H1 (cell line): ENCODE measurements at regions not wholly inside any gene's neighbourhood (a gene's known extent, or its start where the extent isn't known, plus 50 kb on each side); places are given as distances from the start of the nearest gene placed in this dataset.

Experiments
- ATF3 ChIP-seq: IDR thresholded peaks from 2 replicates; pipeline ENCODE4 v1.6.1; 2011; ENCODE audit warnings: low read depth, mild to moderate bottlenecking, low read length; ENCODE audit not compliant: insufficient read depth
- BRCA1 ChIP-seq: IDR thresholded peaks from 2 replicates; pipeline ENCODE4 v1.6.1; 2012; ENCODE audit warnings: low read depth, low read length, improper control_type of control experiment
- CBX8 ChIP-seq: fragments of 300-800, 300-1000 bp; sonication (generic); IDR thresholded peaks from 2 replicates; pipeline ENCODE4 v1.7.1; 2016; ENCODE audit warnings: low read depth, low read length, borderline replicate concordance
- CEBPB ChIP-seq: IDR thresholded peaks from 2 replicates; pipeline ENCODE4 v1.6.1; 2012; ENCODE audit warnings: low read depth, low read length
- CHD2 ChIP-seq: IDR thresholded peaks from 2 replicates; pipeline ENCODE4 v1.6.1; 2012; ENCODE audit warnings: low read length, improper control_type of control experiment
- CTCF ChIP-seq, 3 experiments: IDR thresholded peaks; 1 replicate in 2 of 3; 2 replicates in 1 of 3; pipeline versions ENCODE4 v1.5.1 to v1.6.1; 2011; ENCODE audit warnings: low read length in 3 of 3, mild to moderate bottlenecking in 3 of 3, inconsistent platforms in 2 of 3, low read depth in 1 of 3, moderate library complexity in 1 of 3; ENCODE audit not compliant: insufficient read depth in 1 of 3; ENCODE audit errors: control extremely low read depth in 1 of 3
- JUND ChIP-seq: IDR thresholded peaks from 2 replicates; pipeline ENCODE4 v1.6.1; 2011; ENCODE audit warnings: mild to moderate bottlenecking, improper control_type of control experiment, low read length
- NRF1 ChIP-seq: IDR thresholded peaks from 2 replicates; pipeline ENCODE4 v1.6.1; 2011; ENCODE audit warnings: mild to moderate bottlenecking, low read depth, low read length, improper control_type of control experiment
- PHF8 ChIP-seq: fragments of 200-600 bp; sonication (generic); conservative IDR thresholded peaks from 2 replicates; pipeline ENCODE4 v1.7.1; 2012; ENCODE audit warnings: low read depth, mild to moderate bottlenecking, inconsistent platforms, low read length, moderate library complexity
- POLR2A ChIP-seq, 2 experiments: IDR thresholded peaks; 1 replicate in 1 of 2; 2 replicates in 1 of 2; pipeline ENCODE4 v1.6.1; 2011; ENCODE audit warnings: low read depth in 2 of 2, low read length in 2 of 2, mild to moderate bottlenecking in 2 of 2; ENCODE audit errors: control extremely low read depth in 1 of 2
- POLR2AphosphoS5 ChIP-seq: IDR thresholded peaks from 2 replicates; pipeline ENCODE4 v1.6.1; 2011; ENCODE audit warnings: low read depth, low read length
- TAF1 ChIP-seq: IDR thresholded peaks from 2 replicates; pipeline ENCODE4 v1.6.1; 2011; ENCODE audit warnings: mild to moderate bottlenecking, low read depth, low read length
- TCF12 ChIP-seq: IDR thresholded peaks from 2 replicates; pipeline ENCODE4 v1.6.1; 2011; ENCODE audit warnings: low read depth, mild to moderate bottlenecking, low read length

- TF ChIP-seq NRF1, result no peak
- TF ChIP-seq CTCF (IDR thresholded peaks at IDR 0.05; ENCODE audit: control extremely low read depth in 1 of 3, insufficient read depth in 1 of 3, low read depth in 1 of 3, low read length in 3 of 3), result no peak
- no peak for TF ChIP-seq TAF1
- TF ChIP-seq POLR2A (IDR thresholded peaks at IDR 0.05; ENCODE audit: control extremely low read depth in 1 of 2, low read depth in 2 of 2, low read length in 2 of 2), result no peak
- TF ChIP-seq TCF12, result no peak
- no peak for TF ChIP-seq POLR2AphosphoS5
- no peak for TF ChIP-seq CEBPB
- no peak for TF ChIP-seq CHD2
- TF ChIP-seq JUND, result no peak
- TF ChIP-seq ATF3, result no peak
- TF ChIP-seq CBX8, result no peak
- no peak for TF ChIP-seq BRCA1
- TF ChIP-seq PHF8, result no peak
Measured at GRCh38 chr4:181701214-181701613, 542.0 kb upstream of the TENM3 start.
